DMS53 treated with DMSO at 0.1 percent for 48 hours (cell line): ENCODE measurements at regions not wholly inside any gene's neighbourhood (a gene's known extent, or its start where the extent isn't known, plus 50 kb on each side); places are given as distances from the start of the nearest gene placed in this dataset.
"Not testable (repeated sequence)": the region's sequence is repeated elsewhere in the genome, so short reads cannot be mapped to it uniquely, and the experiment has no call there.

Experiments used
- DNase-seq: peaks from one replicate; lab custom pipeline; 2025; ENCODE audit not compliant: unreplicated experiment; lab: John Stamatoyannopoulos, UW

DNA sequence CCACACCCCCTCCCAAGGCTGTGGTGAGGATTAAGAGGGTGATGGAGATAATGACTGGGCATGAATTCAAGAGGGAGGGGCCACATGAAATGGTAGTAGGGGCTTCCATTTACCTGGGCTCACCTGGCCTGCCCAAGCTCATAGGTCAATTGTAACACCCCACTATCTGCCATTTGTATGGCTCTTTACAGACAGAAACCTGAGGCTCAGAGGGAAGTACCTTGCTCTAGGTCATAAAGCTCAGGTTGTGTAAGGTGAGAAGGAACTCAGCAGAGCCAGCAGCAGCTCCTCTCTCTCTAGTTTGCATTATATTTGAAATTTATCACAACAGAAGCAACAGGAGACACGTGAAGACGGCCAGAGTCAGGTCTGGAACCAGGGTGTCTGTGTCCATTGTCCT, 133.4 kb upstream of the ALDH1B1 start:
- DNase-seq = no peak

- no peak for DNase-seq
Measured at GRCh38 chr9:38257626-38258215, 134.8 kb upstream of the ALDH1B1 start.

DNA sequence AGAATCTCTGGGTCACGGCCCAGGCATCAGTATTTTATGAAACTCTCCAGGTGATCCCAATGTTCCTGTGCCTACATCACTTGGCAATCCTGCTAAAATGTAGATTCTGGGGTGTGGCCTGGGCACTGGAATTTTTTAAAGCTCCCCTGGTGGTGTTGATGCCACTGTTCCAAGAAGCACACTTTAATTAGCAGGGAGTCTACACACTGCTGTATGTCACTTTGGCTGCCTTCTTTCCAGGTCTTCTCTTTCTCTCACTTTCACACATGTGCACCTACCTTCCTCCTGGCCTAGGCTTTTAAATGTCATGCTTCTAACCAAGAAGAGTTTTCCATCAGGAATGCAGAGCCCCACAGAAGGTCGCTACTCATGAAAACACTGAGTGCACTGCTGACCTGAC, 136.0 kb upstream of the ALDH1B1 start:
- DNase-seq = no peak

GRCh38 chr9:38255599-38255998, 136.9 kb upstream of the ALDH1B1 start:
- DNase-seq = no peak

- DNase-seq = no peak
Measured at GRCh38 chr9:38254756-38255155, 137.7 kb upstream of the ALDH1B1 start.

DNA sequence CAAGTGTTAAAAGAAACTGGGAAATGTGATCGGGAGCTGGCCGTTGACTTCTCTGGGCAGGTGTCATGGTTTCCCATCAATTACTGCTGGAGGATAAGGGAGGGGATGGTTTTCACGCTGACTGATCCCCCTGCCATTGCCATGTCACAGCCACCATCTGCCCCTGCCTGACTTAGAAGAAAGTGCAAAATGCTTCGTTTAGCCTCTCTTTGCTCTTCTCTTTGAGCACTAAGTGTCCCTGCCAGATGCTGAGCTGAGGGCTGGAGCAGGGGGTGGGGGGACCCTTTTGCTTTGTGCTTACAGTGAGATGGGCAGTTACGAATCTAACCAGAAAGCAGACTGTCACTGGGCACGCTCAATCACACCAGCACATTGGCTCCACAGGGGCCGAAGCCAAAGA, 138.4 kb upstream of the ALDH1B1 start:
- DNase-seq = no peak

- no peak for DNase-seq
Measured at GRCh38 chr9:38253200-38253599, 139.3 kb upstream of the ALDH1B1 start.

DNA sequence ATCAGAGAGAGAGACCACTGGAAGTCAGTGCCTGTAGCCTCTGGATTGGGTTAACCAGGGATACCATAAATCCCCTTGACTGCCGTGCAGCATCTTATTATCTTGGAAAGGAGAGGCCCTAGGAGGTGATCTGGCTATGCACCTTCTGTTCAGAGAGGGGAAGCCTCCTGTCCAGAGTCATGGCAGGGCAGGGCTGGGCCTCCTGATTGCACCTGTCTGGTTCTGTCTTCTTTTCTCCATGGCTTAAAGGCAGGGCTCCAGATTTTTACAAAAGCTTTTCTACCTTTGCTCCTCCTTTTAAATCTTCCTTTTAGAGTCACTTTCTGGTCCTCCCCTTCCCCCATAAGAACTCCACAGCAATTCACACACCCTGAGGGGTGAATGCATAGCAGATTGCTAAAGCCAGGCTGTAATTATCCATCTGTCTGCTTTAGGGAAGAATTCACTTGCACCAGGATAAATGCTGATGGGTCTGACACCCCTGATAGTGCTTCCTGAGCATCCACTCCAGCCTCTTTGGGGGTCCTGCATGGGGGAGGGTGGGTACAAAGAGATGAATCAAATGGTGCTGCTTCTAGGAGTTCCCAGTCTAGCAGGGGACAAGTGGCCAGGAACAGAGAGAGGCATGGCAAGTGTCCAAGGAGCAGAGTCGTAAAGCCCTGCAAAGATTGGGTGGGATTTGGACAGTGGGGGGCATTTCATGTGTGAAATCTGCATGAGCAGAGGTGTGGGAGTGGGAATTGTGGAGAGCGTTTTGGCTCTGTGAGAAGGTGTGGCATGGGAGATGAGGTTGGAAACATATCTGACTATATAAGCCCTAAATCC, 141.3 kb upstream of the ALDH1B1 start:
- DNase-seq = no peak

- DNase-seq = no peak
Measured at GRCh38 chr9:38250279-38251035, 142.0 kb upstream of the ALDH1B1 start.

- no peak for DNase-seq
Measured at GRCh38 chr9:38249587-38250210, 142.8 kb upstream of the ALDH1B1 start.

- no peak for DNase-seq
Measured at GRCh38 chr9:38249049-38249448, 143.5 kb upstream of the ALDH1B1 start.

- no peak for DNase-seq
Measured at GRCh38 chr9:38246833-38247232, 145.7 kb upstream of the ALDH1B1 start.

DNA sequence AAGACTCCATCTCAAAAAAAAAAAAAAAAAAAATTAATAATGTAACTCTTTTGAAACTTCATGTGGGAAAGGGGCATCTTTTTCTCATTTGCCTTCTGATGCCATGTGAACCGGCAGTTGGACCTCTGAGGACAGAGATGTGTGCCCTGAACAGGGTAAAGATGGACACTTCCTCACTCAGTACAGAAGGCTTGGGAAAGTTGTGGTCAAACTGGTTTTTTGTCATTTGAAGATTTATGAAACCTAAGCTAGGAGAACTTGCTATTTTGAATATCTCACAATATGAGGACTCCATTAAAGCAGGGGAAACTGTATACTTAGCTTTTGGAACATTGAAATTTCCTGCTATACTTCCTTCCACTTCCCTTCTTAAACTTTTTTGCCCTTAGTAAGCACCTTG, 147.5 kb upstream of the ALDH1B1 start:
- no peak for DNase-seq

GRCh38 chr9:38243993-38244392, 148.5 kb upstream of the ALDH1B1 start:
- no peak for DNase-seq

GRCh38 chr9:38242151-38242550, 150.4 kb upstream of the ALDH1B1 start:
- not testable (repeated sequence) for DNase-seq

GRCh38 chr9:38240051-38240450, 152.5 kb upstream of the ALDH1B1 start:
- DNase-seq = no peak

GRCh38 chr9:38235244-38235643, 157.3 kb upstream of the ALDH1B1 start:
- no peak for DNase-seq

DNA sequence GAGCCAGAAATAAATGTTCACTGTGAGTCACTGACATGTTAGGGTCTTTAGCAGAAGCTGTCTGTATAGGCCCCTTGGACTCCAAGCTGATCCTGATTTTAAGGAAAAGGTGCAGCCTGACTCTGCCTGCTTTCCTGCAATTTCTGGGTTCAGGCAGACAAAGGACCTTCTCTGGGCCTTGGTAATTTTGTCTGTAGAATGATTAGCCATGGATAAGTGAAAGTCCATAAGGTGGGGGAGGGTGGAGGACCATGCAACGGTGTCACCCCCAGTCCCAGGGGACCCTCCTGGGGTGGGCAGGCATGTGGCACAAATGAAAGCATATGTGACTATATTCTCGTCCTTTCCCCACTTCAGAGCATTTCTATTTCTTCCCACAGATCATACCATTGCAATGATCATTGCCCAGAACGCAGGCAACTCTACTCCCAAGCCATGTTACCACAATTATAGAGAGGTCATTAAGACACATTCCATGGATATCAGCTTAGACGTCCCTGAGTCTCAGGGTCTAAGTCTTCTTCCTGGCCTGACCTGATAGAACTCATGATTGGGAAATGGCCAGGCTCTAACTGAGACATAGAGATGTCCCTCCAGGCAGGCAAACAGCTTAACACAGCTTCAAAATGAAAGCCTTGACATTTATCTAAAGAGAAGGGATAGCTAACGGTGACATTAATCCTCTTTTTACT, 157.9 kb upstream of the ALDH1B1 start:
- no peak for DNase-seq

DNA sequence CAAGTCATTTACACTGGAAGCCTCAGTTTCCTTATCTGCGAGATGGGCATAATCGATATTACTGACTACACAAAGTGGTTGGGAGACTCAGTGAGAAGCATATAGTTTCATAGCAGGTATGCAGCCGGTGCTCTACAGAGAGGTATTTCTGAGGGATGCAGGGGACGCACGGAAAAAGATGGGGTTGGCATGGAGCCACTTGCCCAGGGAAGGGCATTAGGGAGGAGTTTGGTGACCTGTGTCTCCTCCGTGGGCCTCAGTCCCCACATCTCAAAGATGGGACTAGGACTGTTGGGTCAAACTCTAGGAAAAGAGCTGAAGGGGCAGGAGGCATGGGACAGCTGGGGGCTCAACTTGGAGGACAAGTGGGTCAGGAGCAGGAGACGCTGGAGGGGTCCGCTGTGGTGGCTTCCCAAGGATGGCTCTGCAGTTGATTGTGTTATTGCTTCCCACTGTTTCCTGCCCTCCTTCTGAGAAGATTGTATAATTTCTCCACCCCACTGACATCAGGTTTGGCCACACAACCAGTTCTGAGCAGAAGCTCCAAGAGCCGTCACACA, 158.6 kb upstream of the ALDH1B1 start:
- DNase-seq = no peak

DNA sequence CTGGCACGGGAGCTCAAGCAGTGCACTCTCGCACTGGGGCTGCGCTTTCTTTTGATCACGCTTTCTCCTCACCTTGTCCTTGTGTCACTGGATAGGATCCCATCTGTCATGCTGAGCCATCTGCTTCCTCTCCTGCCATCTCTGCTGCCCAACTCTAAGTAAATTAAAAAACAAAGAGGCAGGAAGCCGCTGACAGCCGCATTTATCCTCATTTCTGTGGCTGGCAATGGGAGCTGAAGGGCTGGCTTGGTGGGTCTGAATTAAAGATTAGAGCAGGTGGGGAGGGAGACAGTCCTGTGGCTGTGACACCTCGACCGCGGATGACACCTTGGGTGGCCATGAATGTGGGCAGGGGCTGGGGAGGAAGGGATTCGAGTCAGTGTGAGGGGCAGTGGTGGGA, 159.2 kb upstream of the ALDH1B1 start:
- peak; percentile 23 for DNase-seq

GRCh38 chr9:38232895-38233294, 159.6 kb upstream of the ALDH1B1 start:
- DNase-seq = no peak
